GM23338 (cell line): ENCODE measurements at regions not wholly inside any gene's neighbourhood (a gene's known extent, or its start where the extent isn't known, plus 50 kb on each side); places are given as distances from the start of the nearest gene placed in this dataset.

ENCODE experiments used
- ATAC-seq: fragments of 200-7000 bp; cut with Tn5 transposase; 3 replicates; pipeline ENCODE4 v1.9.1; 2020
- DNase-seq: peaks from one replicate; pipeline ENCODE4 v3.0.0-alpha.2; 2015; ENCODE audit warnings: low spot score
- H2AFZ ChIP-seq: fragments of 200-600 bp; sonication (generic); 2 replicates; pipeline ENCODE4 v1.8.0; 2016; ENCODE audit warnings: antibody characterized with exemption, mild to moderate bottlenecking, moderate library complexity
- H3F3A ChIP-seq: fragments of 200-600 bp; sonication (generic); replicated peaks from 2 replicates; pipeline ENCODE4 v1.8.0; 2017; ENCODE audit warnings: antibody characterized with exemption, mixed run types, low read depth
- H3K27ac ChIP-seq: fragments of 200-600 bp; sonication (generic); 2 replicates; pipeline ENCODE4 v1.6.1; 2016; ENCODE audit warnings: low read depth
- H3K27me3 ChIP-seq: fragments of 200-600 bp; sonication (generic); 2 replicates; pipeline ENCODE4 v1.8.0; 2016; ENCODE audit warnings: mild to moderate bottlenecking, mixed run types, moderate library complexity; ENCODE audit not compliant: insufficient read depth
- H3K36me3 ChIP-seq: fragments of 200-600 bp; sonication (generic); 2 replicates; pipeline ENCODE4 v1.8.0; 2016; ENCODE audit warnings: mild to moderate bottlenecking; ENCODE audit not compliant: insufficient read depth
- H3K4me1 ChIP-seq: fragments of 200-600 bp; sonication (generic); 2 replicates; pipeline ENCODE4 v1.8.0; 2016; ENCODE audit warnings: mild to moderate bottlenecking, moderate library complexity; ENCODE audit not compliant: insufficient read depth
- H3K4me2 ChIP-seq: fragments of 200-600 bp; sonication (generic); 2 replicates; pipeline ENCODE4 v1.7.1; 2017; ENCODE audit warnings: mixed run types
- H3K4me3 ChIP-seq: fragments of 200-600 bp; sonication (generic); 2 replicates; pipeline ENCODE4 v1.6.1; 2016; ENCODE audit warnings: mixed run types
- H3K79me2 ChIP-seq: fragments of 200-600 bp; sonication (generic); replicated peaks from 2 replicates; pipeline ENCODE4 v1.8.0; 2017; ENCODE audit warnings: mild to moderate bottlenecking; ENCODE audit not compliant: insufficient read depth
- H3K9me2 ChIP-seq: fragments of 200-600 bp; sonication (generic); 2 replicates; pipeline ENCODE4 v1.8.0; 2017; ENCODE audit not compliant: insufficient read depth
- H4K20me1 ChIP-seq: fragments of 200-600 bp; sonication (generic); replicated peaks from 2 replicates; pipeline ENCODE4 v1.8.0; 2017; ENCODE audit warnings: mild to moderate bottlenecking; ENCODE audit not compliant: insufficient read depth
- H3K27ac Mint-ChIP-seq: 2 replicates; pipeline ENCODE4 v1.8.0; 2020; ENCODE audit warnings: inconsistent platforms, mild to moderate bottlenecking, moderate library complexity, mixed read lengths
- H3K27me3 Mint-ChIP-seq: 3 replicates; pipeline ENCODE4 v1.8.0; 2022; ENCODE audit warnings: low read depth, mild to moderate bottlenecking, moderate library complexity, mixed read lengths, inconsistent platforms; ENCODE audit not compliant: insufficient read depth, poor library complexity
- H3K36me3 Mint-ChIP-seq: 3 replicates; pipeline ENCODE4 v1.8.0; 2021; ENCODE audit warnings: low read depth, mild to moderate bottlenecking, inconsistent platforms, moderate library complexity, mixed read lengths
- H3K4me1 Mint-ChIP-seq: 3 replicates; pipeline ENCODE4 v1.8.0; 2020; ENCODE audit warnings: mild to moderate bottlenecking, inconsistent platforms, mixed read lengths
- H3K4me3 Mint-ChIP-seq: 3 replicates; pipeline ENCODE4 v1.8.0; 2021; ENCODE audit warnings: moderate library complexity, mild to moderate bottlenecking, inconsistent platforms, mixed read lengths
- H3K9me3 Mint-ChIP-seq: 3 replicates; pipeline ENCODE4 v1.8.0; 2020; ENCODE audit warnings: moderate library complexity, mild to moderate bottlenecking, inconsistent platforms, mixed read lengths
- EZH2 ChIP-seq: fragments of 200-600 bp; sonication (generic); IDR thresholded peaks from one replicate; pipeline ENCODE4 v1.8.0; 2017; ENCODE audit warnings: antibody characterized with exemption, mild to moderate bottlenecking, low read depth; ENCODE audit not compliant: unreplicated experiment
- EZH2phosphoT487 ChIP-seq: fragments of 200-600 bp; sonication (generic); IDR thresholded peaks from one replicate; pipeline ENCODE4 v1.8.1; 2018; ENCODE audit warnings: antibody characterized with exemption; ENCODE audit not compliant: unreplicated experiment
- JUNB ChIP-seq: IDR thresholded peaks from one replicate; pipeline ENCODE4 v1.6.1; 2016; ENCODE audit warnings: antibody characterized with exemption; ENCODE audit not compliant: unreplicated experiment
- NANOG ChIP-seq: IDR thresholded peaks from 2 replicates; pipeline ENCODE4 v1.6.1; 2016; ENCODE audit warnings: antibody characterized with exemption, borderline replicate concordance
- POLR2AphosphoS5 ChIP-seq: IDR thresholded peaks from 2 replicates; pipeline ENCODE4 v1.6.1; 2016; ENCODE audit warnings: antibody characterized with exemption, low read depth
- REST ChIP-seq: IDR thresholded peaks from one replicate; pipeline ENCODE4 v1.6.1; 2018; ENCODE audit warnings: antibody characterized with exemption; ENCODE audit not compliant: unreplicated experiment
- ZNF114 ChIP-seq: fragments of 250-450 bp; sonication (Bioruptor Pico); IDR thresholded peaks from 2 replicates; pipeline ENCODE4 v1.5.0; 2020; ENCODE audit warnings: mild to moderate bottlenecking, moderate library complexity
- ZNF331 ChIP-seq: fragments of 250-450 bp; sonication (Bioruptor Pico); IDR thresholded peaks from 2 replicates; pipeline ENCODE4 v1.5.0; 2020; ENCODE audit warnings: low read depth, mild to moderate bottlenecking, moderate library complexity
- ZNF462 ChIP-seq: fragments of 250-450 bp; sonication (Bioruptor Pico); IDR thresholded peaks from 2 replicates; pipeline ENCODE4 v1.5.0; 2020; ENCODE audit warnings: mild to moderate bottlenecking, moderate library complexity

- no peak for TF ChIP-seq REST
- no peak for TF ChIP-seq EZH2
Observed at GRCh38 chrX:125405339-125405738, 85.7 kb downstream of the TEX13C start (continued).

GRCh38 chrX:125407314-125407713 lies 87.6 kb downstream of the TEX13C start:
- H3K36me3 ChIP-seq = no peaks in the 10 kb centered on the region
- H2AFZ ChIP-seq = no peak overlapping the region
- H4K20me1 ChIP-seq = no peaks in the 10 kb centered on the region
- Mint-ChIP-seq H3K4me3 (no peak overlapping the region), H3K9me3 (no peaks in the 10 kb centered on the region), H3K27me3 (no peaks in the 10 kb centered on the region), H3K36me3 (no peaks in the 10 kb centered on the region; the same call in 2 of the 3 replicates), H3K4me1 (peaks cover 6% of the 10 kb centered on the region; the same call in 2 of the 3 replicates), H3K27ac (no peak overlapping the region)
- TF ChIP-seq EZH2 (no peak), POLR2AphosphoS5 (no peak), EZH2phosphoT487 (no peak), NANOG (no peak), ZNF331 (CRISPR knock-in tag) (no peak), JUNB (no peak), ZNF114 (no peak), ZNF462 (CRISPR knock-in tag) (no peak), REST (no peak)
- no peak overlapping the region for H3K4me2 ChIP-seq
- H3F3A ChIP-seq = no peaks in the 10 kb centered on the region
- ATAC-seq (no peak), DNase-seq (no peak)
- H3K4me1 ChIP-seq = no peaks in the 10 kb centered on the region
- H3K27ac ChIP-seq = no peak overlapping the region
- no peaks in the 10 kb centered on the region for H3K9me2 ChIP-seq
- no peaks in the 10 kb centered on the region for H3K79me2 ChIP-seq
- no peaks in the 10 kb centered on the region for H3K27me3 ChIP-seq
- H3K4me3 ChIP-seq = no peak overlapping the region
